Trophoblast cell (in vitro differentiated cells and primary cell): ENCODE measurements at regions not wholly inside any gene's neighbourhood (a gene's known extent, or its start where the extent isn't known, plus 50 kb on each side); places are given as distances from the start of the nearest gene placed in this dataset.

Experiments
- DNase-seq, 2 donors: peaks; one replicate each; pipeline ENCODE4 v3.0.0-alpha.2; 2016
- H2AFZ ChIP-seq: 2 replicates; pipeline ENCODE4 v1.6.1; 2013; ENCODE audit warnings: low read length, moderate library complexity, mild to moderate bottlenecking; ENCODE audit not compliant: insufficient read depth, poor library complexity
- H2AK5ac ChIP-seq: 2 replicates; pipeline ENCODE4 v1.6.1; 2013; ENCODE audit warnings: mild to moderate bottlenecking, low read length
- H2BK120ac ChIP-seq: 2 replicates; pipeline ENCODE4 v1.6.1; 2013; ENCODE audit warnings: low read length, mild to moderate bottlenecking, moderate library complexity; ENCODE audit not compliant: insufficient read depth, poor library complexity
- H2BK12ac ChIP-seq: 2 replicates; pipeline ENCODE4 v1.6.1; 2013; ENCODE audit warnings: mild to moderate bottlenecking, low read length, moderate library complexity
- H2BK5ac ChIP-seq: 2 replicates; pipeline ENCODE4 v1.6.1; 2013; ENCODE audit warnings: low read length, low read depth, moderate library complexity, mild to moderate bottlenecking; ENCODE audit not compliant: poor library complexity
- H3K14ac ChIP-seq: 2 replicates; pipeline ENCODE4 v1.6.1; 2013; ENCODE audit warnings: mild to moderate bottlenecking, low read length
- H3K18ac ChIP-seq: 2 replicates; pipeline ENCODE4 v1.6.1; 2013; ENCODE audit warnings: mild to moderate bottlenecking, low read length
- H3K23ac ChIP-seq: 2 replicates; pipeline ENCODE4 v1.6.1; 2013; ENCODE audit warnings: low read length
- H3K27ac ChIP-seq: 2 replicates; pipeline ENCODE4 v1.5.1; 2013; ENCODE audit warnings: low read depth, mild to moderate bottlenecking, inconsistent platforms, low read length, moderate library complexity
- H3K27me3 ChIP-seq: 2 replicates; pipeline ENCODE4 v1.6.1; 2013; ENCODE audit warnings: inconsistent platforms, mild to moderate bottlenecking, low read length, moderate library complexity; ENCODE audit not compliant: insufficient read depth
- H3K36me3 ChIP-seq, 2 experiments: 1 replicate in 1 of 2; 2 replicates in 1 of 2; pipeline ENCODE4 v1.6.1; 2013; ENCODE audit warnings: low read length in 2 of 2, mild to moderate bottlenecking in 2 of 2, moderate library complexity in 1 of 2; ENCODE audit not compliant: insufficient read depth in 2 of 2, control insufficient read depth in 1 of 2
- H3K4ac ChIP-seq: 2 replicates; pipeline ENCODE4 v1.6.1; 2013; ENCODE audit warnings: low read depth, mild to moderate bottlenecking, low read length, moderate library complexity
- H3K4me1 ChIP-seq, 2 experiments: 1 replicate in 1 of 2; 2 replicates in 1 of 2; pipeline ENCODE4 v1.6.1; 2013; ENCODE audit warnings: low read length in 2 of 2, mild to moderate bottlenecking in 2 of 2, moderate library complexity in 1 of 2; ENCODE audit not compliant: insufficient read depth in 2 of 2, control insufficient read depth in 1 of 2
- H3K4me2 ChIP-seq: 2 replicates; pipeline ENCODE4 v1.6.1; 2013; ENCODE audit warnings: inconsistent platforms, mild to moderate bottlenecking, low read length, moderate library complexity
- H3K4me3 ChIP-seq: 2 replicates; pipeline ENCODE4 v1.5.1; 2013; ENCODE audit warnings: mild to moderate bottlenecking, low read depth, low read length, inconsistent platforms
- H3K79me1 ChIP-seq: one replicate; pipeline ENCODE4 v1.6.1; 2013; ENCODE audit warnings: low read length
- H3K79me2 ChIP-seq: 2 replicates; pipeline ENCODE4 v1.6.1; 2013; ENCODE audit warnings: low read length, mild to moderate bottlenecking; ENCODE audit not compliant: control insufficient read depth, insufficient read depth, poor library complexity
- H3K9ac ChIP-seq: 2 replicates; pipeline ENCODE4 v1.6.1; 2013; ENCODE audit warnings: mild to moderate bottlenecking, low read length
- H3K9me3 ChIP-seq: 2 replicates; pipeline ENCODE4 v1.6.1; 2013; ENCODE audit warnings: low read depth, mild to moderate bottlenecking, control low read depth, inconsistent platforms, low read length; ENCODE audit not compliant: insufficient read depth
- H4K12ac ChIP-seq: 2 replicates; pipeline ENCODE4 v1.6.1; 2013; ENCODE audit warnings: low read depth, mild to moderate bottlenecking, low read length, moderate library complexity
- H4K8ac ChIP-seq: 2 replicates; pipeline ENCODE4 v1.6.1; 2013; ENCODE audit warnings: low read depth, mild to moderate bottlenecking, low read length, moderate library complexity
- H4K91ac ChIP-seq: one replicate; pipeline ENCODE4 v1.6.1; 2013; ENCODE audit warnings: low read depth, mild to moderate bottlenecking, low read length, moderate library complexity
- WGBS: extraction: QIAGEN DNeasy Blood & Tissue Kit; methylation state at CpG from one replicate; pipeline ENCODE4 v1.1.7; 2013; ENCODE audit warnings: missing lambda C conversion rate; ENCODE audit not compliant: insufficient read length, insufficient coverage; ENCODE audit errors: extremely low coverage; 5-methylcytosine and 5-hydroxymethylcytosine counted together

- H2BK120ac ChIP-seq, result no peak overlapping the region
- H3K27me3 ChIP-seq, result no peaks in the 10 kb centered on the region
- H3K36me3 ChIP-seq, result no peaks in the 10 kb centered on the region
- no CpG with 5 or more reads among the region's 5 CpGs for WGBS
- no peaks in the 10 kb centered on the region for H3K79me2 ChIP-seq
- no peak overlapping the region for H3K23ac ChIP-seq
- H2AK5ac ChIP-seq, result no peak overlapping the region
- no peak overlapping the region for H4K12ac ChIP-seq
- H3K4me2 ChIP-seq, result no peak overlapping the region
- H3K4ac ChIP-seq, result no peak overlapping the region
- no peaks in the 10 kb centered on the region for H3K79me1 ChIP-seq
- no peak overlapping the region for H4K8ac ChIP-seq
- H3K9ac ChIP-seq, result no peak overlapping the region
- no peak overlapping the region for H3K27ac ChIP-seq
- no peak overlapping the region for H3K4me3 ChIP-seq
- H2BK5ac ChIP-seq, result no peak overlapping the region
- no peaks in the 10 kb centered on the region for H3K9me3 ChIP-seq
- no peak for DNase-seq
- H3K14ac ChIP-seq, result no peak overlapping the region
- no peak overlapping the region for H3K18ac ChIP-seq
- H3K4me1 ChIP-seq, result no peaks in the 10 kb centered on the region
- H2BK12ac ChIP-seq, result no peak overlapping the region
- H4K91ac ChIP-seq, result no peak overlapping the region
- H2AFZ ChIP-seq, result no peak overlapping the region
These were observed 696.7 kb upstream of the MARCKS start for GRCh38 chr6:113160306-113161017.

DNA sequence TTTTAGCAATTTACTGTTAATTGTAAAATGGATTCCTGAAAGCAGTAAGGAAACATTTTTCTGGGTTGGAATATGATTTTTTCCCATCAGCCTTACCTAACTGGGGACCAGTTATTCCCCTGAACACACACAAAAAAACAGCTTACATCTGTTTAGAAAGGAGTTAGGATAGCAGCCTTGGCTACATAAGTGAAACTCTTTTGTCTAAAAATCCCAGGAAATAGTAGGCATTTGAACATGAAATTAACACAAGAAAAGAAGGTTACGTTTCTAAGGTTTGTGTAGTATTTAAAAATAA is 696.2 kb upstream of the MARCKS start:
- H3K18ac ChIP-seq, result no peak overlapping the region
- no peak overlapping the region for H4K8ac ChIP-seq
- H3K4me3 ChIP-seq, result no peak overlapping the region
- no peak overlapping the region for H2AFZ ChIP-seq
- H2BK5ac ChIP-seq, result no peak overlapping the region
- H3K27me3 ChIP-seq, result no peaks in the 10 kb centered on the region
- H3K4me2 ChIP-seq, result no peak overlapping the region
- no peak overlapping the region for H4K12ac ChIP-seq
- no peak overlapping the region for H3K27ac ChIP-seq
- H2BK120ac ChIP-seq, result no peak overlapping the region
- H3K14ac ChIP-seq, result no peak overlapping the region
- no peaks in the 10 kb centered on the region for H3K79me2 ChIP-seq
- no CpG with 5 or more reads among the region's 1 CpG for WGBS
- H3K36me3 ChIP-seq, result no peaks in the 10 kb centered on the region
- H2BK12ac ChIP-seq, result no peak overlapping the region
- no peaks in the 10 kb centered on the region for H3K9me3 ChIP-seq
- H3K79me1 ChIP-seq, result no peaks in the 10 kb centered on the region
- H2AK5ac ChIP-seq, result no peak overlapping the region
- H3K9ac ChIP-seq, result no peak overlapping the region
- no peak overlapping the region for H4K91ac ChIP-seq
- H3K4me1 ChIP-seq, result no peaks in the 10 kb centered on the region
- no peak overlapping the region for H3K4ac ChIP-seq
- DNase-seq, result no peak
- no peak overlapping the region for H3K23ac ChIP-seq

- Histone ChIP-seq H3K79me1 (no peaks in the 10 kb centered on the region), H3K27me3 (no peaks in the 10 kb centered on the region), H3K79me2 (no peaks in the 10 kb centered on the region), H3K14ac (no peak overlapping the region), H3K23ac (no peak overlapping the region), H3K9me3 (no peaks in the 10 kb centered on the region), H4K12ac (no peak overlapping the region), H4K91ac (no peak overlapping the region), H3K9ac (no peak overlapping the region), H3K4me1 (no peaks in the 10 kb centered on the region), H2AK5ac (no peak overlapping the region), H3K4ac (no peak overlapping the region), H3K27ac (no peak overlapping the region), H2BK5ac (no peak overlapping the region), H2BK12ac (no peak overlapping the region), H3K18ac (no peak overlapping the region), H3K4me2 (no peak overlapping the region), H2BK120ac (no peak overlapping the region), H3K4me3 (no peak overlapping the region), H3K36me3 (no peaks in the 10 kb centered on the region), H4K8ac (no peak overlapping the region), H2AFZ (no peak overlapping the region)
- DNase-seq, result no peak
- no CpG with 5 or more reads among the region's 1 CpG for WGBS
These were observed 694.4 kb upstream of the MARCKS start for GRCh38 chr6:113162739-113163138.

DNA sequence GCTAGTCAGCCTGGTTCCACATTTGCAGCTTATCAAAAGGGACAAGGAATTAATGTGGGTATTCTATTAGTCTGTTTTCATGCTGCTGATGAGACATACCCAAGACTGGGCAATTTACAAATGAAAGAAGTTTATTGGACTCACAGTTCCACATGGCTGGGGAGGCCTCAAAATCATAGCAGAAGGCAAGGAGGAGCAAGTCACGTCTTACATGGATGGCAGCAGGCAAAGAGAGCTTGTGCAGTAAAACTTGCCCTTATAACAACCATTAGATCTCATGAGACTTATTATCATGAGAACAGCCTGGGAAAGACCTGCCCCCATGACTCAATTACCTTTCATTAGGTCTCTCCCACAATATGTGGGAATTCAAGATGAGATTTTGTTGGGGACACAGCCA is 689.1 kb upstream of the MARCKS start:
- H2BK120ac ChIP-seq, result no peak overlapping the region
- H3K27ac ChIP-seq, result no peak overlapping the region
- no peaks in the 10 kb centered on the region for H3K9me3 ChIP-seq
- H3K36me3 ChIP-seq, result peaks cover 0 to 2% of the 10 kb centered on the region in 2 experiments
- H3K79me1 ChIP-seq, result no peaks in the 10 kb centered on the region
- DNase-seq, result no peak
- no peak overlapping the region for H4K91ac ChIP-seq
- no CpG with 5 or more reads among the region's 1 CpG for WGBS
- H4K12ac ChIP-seq, result no peak overlapping the region
- no peaks in the 10 kb centered on the region for H3K27me3 ChIP-seq
- no peak overlapping the region for H4K8ac ChIP-seq
- no peak overlapping the region for H3K18ac ChIP-seq
- H3K4ac ChIP-seq, result no peak overlapping the region
- no peak overlapping the region for H3K9ac ChIP-seq
- H3K4me1 ChIP-seq, result no peaks in the 10 kb centered on the region
- no peak overlapping the region for H2BK5ac ChIP-seq
- no peak overlapping the region for H2BK12ac ChIP-seq
- no peak overlapping the region for H3K4me3 ChIP-seq
- H3K23ac ChIP-seq, result no peak overlapping the region
- H2AFZ ChIP-seq, result no peak overlapping the region
- H3K4me2 ChIP-seq, result no peak overlapping the region
- H3K79me2 ChIP-seq, result no peaks in the 10 kb centered on the region
- H3K14ac ChIP-seq, result no peak overlapping the region
- H2AK5ac ChIP-seq, result no peak overlapping the region
